Neural cell (in vitro differentiated cells): ENCODE measurements at regions not wholly inside any gene's neighbourhood (a gene's known extent, or its start where the extent isn't known, plus 50 kb on each side); places are given as distances from the start of the nearest gene placed in this dataset.

Source experiments
- H2AFZ ChIP-seq: fragments of 200-600, 300-800 bp; sonication (generic), shearing (Covaris generic); 2 replicates; pipeline ENCODE4 v1.6.0; 2014; ENCODE audit warnings: low read depth, mild to moderate bottlenecking, antibody characterized with exemption, low read length, moderate library complexity
- H3F3A ChIP-seq: fragments of 200-600 bp; shearing (Covaris generic); 2 replicates; pipeline ENCODE4 v1.6.1; 2016; ENCODE audit warnings: mild to moderate bottlenecking, moderate library complexity, mixed read lengths, antibody characterized with exemption, low read length; ENCODE audit not compliant: insufficient read depth, poor library complexity, severe bottlenecking
- H3K27ac ChIP-seq: fragments of 200-600, 300-800 bp; sonication (generic), shearing (Covaris generic); 2 replicates; pipeline ENCODE4 v1.5.1; 2014; ENCODE audit warnings: mild to moderate bottlenecking, low read length, moderate library complexity
- H3K27me3 ChIP-seq: fragments of 300-800, 200-600 bp; sonication (generic), shearing (Covaris generic); 2 replicates; pipeline ENCODE4 v1.6.0; 2014; ENCODE audit warnings: mild to moderate bottlenecking, low read depth, low read length, moderate library complexity; ENCODE audit not compliant: insufficient read depth
- H3K36me3 ChIP-seq: fragments of 300-800, 200-600 bp; sonication (generic), shearing (Covaris generic); 2 replicates; pipeline ENCODE4 v1.5.1; 2014; ENCODE audit warnings: mild to moderate bottlenecking, antibody characterized with exemption, low read length, moderate library complexity; ENCODE audit not compliant: insufficient read depth
- H3K4me2 ChIP-seq: fragments of 300-800, 200-600 bp; sonication (generic), shearing (Covaris generic); 2 replicates; pipeline ENCODE4 v1.6.0; 2014; ENCODE audit warnings: mild to moderate bottlenecking, low read length
- H3K4me3 ChIP-seq: fragments of 300-800, 200-600 bp; sonication (generic), shearing (Covaris generic); 2 replicates; pipeline ENCODE4 v1.5.1; 2014; ENCODE audit warnings: mild to moderate bottlenecking, low read length, moderate library complexity
- H3K79me2 ChIP-seq: fragments of 200-600 bp; shearing (Covaris generic); replicated peaks from 2 replicates; pipeline ENCODE4 v1.6.0; 2014; ENCODE audit warnings: mild to moderate bottlenecking, low read length, moderate library complexity; ENCODE audit not compliant: insufficient read depth
- H3K9ac ChIP-seq: fragments of 300-800, 200-600 bp; sonication (generic), shearing (Covaris generic); 2 replicates; pipeline ENCODE4 v1.6.1; 2016; ENCODE audit warnings: mild to moderate bottlenecking, low read length, mixed read lengths
- H3K9me2 ChIP-seq: fragments of 200-600 bp; shearing (Covaris generic); 2 replicates; pipeline ENCODE4 v1.6.1; 2016; ENCODE audit warnings: mild to moderate bottlenecking, low read length, mixed read lengths; ENCODE audit not compliant: insufficient read depth
- H3K9me3 ChIP-seq: fragments of 200-600, 300-800 bp; sonication (generic), shearing (Covaris generic); 2 replicates; pipeline ENCODE4 v1.6.1; 2016; ENCODE audit warnings: mild to moderate bottlenecking, mixed run types, low read length, moderate library complexity, mixed read lengths
- H4K20me1 ChIP-seq: fragments of 200-600 bp; shearing (Covaris generic); 2 replicates; pipeline ENCODE4 v1.6.1; 2016; ENCODE audit warnings: mild to moderate bottlenecking, mixed run types; ENCODE audit not compliant: insufficient read depth
- CTCF ChIP-seq: fragments of 450-650 bp; IDR thresholded peaks from 2 replicates; pipeline ENCODE4 v1.5.1; 2014; ENCODE audit warnings: antibody characterized with exemption, mild to moderate bottlenecking, moderate library complexity; ENCODE audit not compliant: poor library complexity, severe bottlenecking
- EP300 ChIP-seq: fragments of 450-650 bp; conservative IDR thresholded peaks from 2 replicates; pipeline ENCODE4 v1.6.1; 2014; ENCODE audit warnings: antibody characterized with exemption, mild to moderate bottlenecking, moderate library complexity; ENCODE audit not compliant: poor library complexity, severe bottlenecking
- EZH2 ChIP-seq: fragments of 200-600, 300-800 bp; shearing (Covaris generic), sonication (generic); IDR thresholded peaks from 2 replicates; pipeline ENCODE4 v1.6.1; 2014; ENCODE audit warnings: antibody characterized with exemption, low read length, borderline replicate concordance, mild to moderate bottlenecking; ENCODE audit not compliant: insufficient read depth, poor library complexity, severe bottlenecking
- MXI1 ChIP-seq: fragments of 450-650 bp; conservative IDR thresholded peaks from 2 replicates; pipeline ENCODE4 v1.6.1; 2014; ENCODE audit warnings: antibody characterized with exemption, mild to moderate bottlenecking; ENCODE audit not compliant: poor library complexity, severe bottlenecking
- POLR2AphosphoS5 ChIP-seq: IDR thresholded peaks from 2 replicates; pipeline ENCODE4 v1.6.1; 2012
- RAD21 ChIP-seq: fragments of 450-650 bp; conservative IDR thresholded peaks from 2 replicates; pipeline ENCODE4 v1.6.1; 2014; ENCODE audit warnings: antibody characterized with exemption, mild to moderate bottlenecking, moderate library complexity
- REST ChIP-seq: IDR thresholded peaks from 2 replicates; pipeline ENCODE4 v1.6.1; 2012; ENCODE audit warnings: borderline replicate concordance
- SMC3 ChIP-seq: fragments of 450-650 bp; conservative IDR thresholded peaks from 2 replicates; pipeline ENCODE4 v1.6.1; 2014; ENCODE audit warnings: antibody characterized with exemption, mild to moderate bottlenecking, moderate library complexity; ENCODE audit not compliant: poor library complexity
- TAF1 ChIP-seq: IDR thresholded peaks from 2 replicates; pipeline ENCODE4 v1.6.1; 2012; ENCODE audit warnings: low read depth

GRCh38 chrX:20529301-20529700 lies 262.6 kb upstream of the RPS6KA3 start:
- Histone ChIP-seq H3K4me3 (no peak overlapping the region), H3K79me2 (no peaks in the 10 kb centered on the region), H2AFZ (no peak overlapping the region), H3F3A (no peaks in the 10 kb centered on the region), H3K27ac (no peak overlapping the region), H3K27me3 (no peaks in the 10 kb centered on the region), H3K9ac (no peak overlapping the region), H3K9me2 (no peaks in the 10 kb centered on the region), H3K9me3 (no peaks in the 10 kb centered on the region), H3K36me3 (no peaks in the 10 kb centered on the region), H3K4me2 (no peak overlapping the region), H4K20me1 (no peaks in the 10 kb centered on the region)
- TF ChIP-seq RAD21 (no peak), TAF1 (no peak), REST (no peak)

GRCh38 chrX:20527558-20528011 lies 260.9 kb upstream of the RPS6KA3 start:
- Histone ChIP-seq H3K79me2 (no peaks in the 10 kb centered on the region), H3K27me3 (no peaks in the 10 kb centered on the region), H3K9me2 (no peaks in the 10 kb centered on the region), H3K4me3 (no peak overlapping the region), H3K9me3 (no peaks in the 10 kb centered on the region), H3K27ac (no peak overlapping the region), H3K36me3 (no peaks in the 10 kb centered on the region), H4K20me1 (no peaks in the 10 kb centered on the region), H3K9ac (peak overlapping the region; percentile 20), H2AFZ (no peak overlapping the region), H3F3A (no peaks in the 10 kb centered on the region), H3K4me2 (no peak overlapping the region)
- TF ChIP-seq RAD21 (peak; percentile 82), EP300 (no peak), TAF1 (no peak), MXI1 (no peak), CTCF (peak; percentile 71), POLR2AphosphoS5 (no peak), SMC3 (peak; percentile 81), REST (no peak), EZH2 (no peak)
